ENCODE measurements at regions not wholly inside any gene's neighbourhood (a gene's known extent, or its start where the extent isn't known, plus 50 kb on each side); places are given as distances from the start of the nearest gene placed in this dataset.
"Not testable (repeated sequence)": the region's sequence is repeated elsewhere in the genome, so short reads cannot be mapped to it uniquely, and the experiment has no call there.

DNA sequence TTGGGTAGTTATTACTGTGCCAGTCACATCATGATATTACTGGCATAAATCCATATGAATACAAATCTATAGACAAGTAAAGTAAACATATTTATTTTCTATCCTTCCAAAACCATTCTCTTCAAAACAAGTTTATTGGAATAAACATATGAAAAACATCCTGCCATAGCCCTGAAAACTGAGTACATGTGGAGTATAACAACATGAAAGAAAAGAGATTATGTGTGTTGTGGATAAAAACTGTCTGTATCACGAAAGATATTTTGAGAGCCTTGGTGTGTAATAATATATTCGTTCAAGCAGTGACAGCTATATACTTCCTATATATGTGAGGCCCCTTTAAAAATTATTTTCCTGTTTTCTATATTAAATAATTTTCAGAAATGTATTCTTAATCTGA lies 1742.2 kb downstream of the ARAP2 start:
- DNase-seq (ENCODE audit: low spot score): no peak

DNA sequence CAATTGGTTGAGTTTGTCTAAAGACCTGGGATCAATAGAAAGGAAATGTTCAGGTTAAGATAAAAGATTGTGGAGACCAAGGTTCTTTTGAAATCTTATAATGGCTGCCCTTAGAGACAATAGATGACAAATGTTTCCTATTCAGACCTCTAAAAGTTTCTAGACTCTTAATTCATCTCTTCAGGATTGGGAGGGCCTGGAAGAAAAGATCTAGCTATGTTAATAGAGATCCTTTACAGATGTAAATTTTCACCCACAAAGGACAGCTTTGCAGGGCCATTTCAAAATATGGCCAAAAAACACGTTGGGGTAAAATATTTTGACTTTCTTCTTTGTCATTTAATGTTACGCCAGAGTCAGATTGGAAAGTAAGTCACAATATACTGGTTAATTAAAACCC lies 1739.6 kb downstream of the ARAP2 start:
- DNase-seq (ENCODE audit: low spot score): not testable (repeated sequence)

DNA sequence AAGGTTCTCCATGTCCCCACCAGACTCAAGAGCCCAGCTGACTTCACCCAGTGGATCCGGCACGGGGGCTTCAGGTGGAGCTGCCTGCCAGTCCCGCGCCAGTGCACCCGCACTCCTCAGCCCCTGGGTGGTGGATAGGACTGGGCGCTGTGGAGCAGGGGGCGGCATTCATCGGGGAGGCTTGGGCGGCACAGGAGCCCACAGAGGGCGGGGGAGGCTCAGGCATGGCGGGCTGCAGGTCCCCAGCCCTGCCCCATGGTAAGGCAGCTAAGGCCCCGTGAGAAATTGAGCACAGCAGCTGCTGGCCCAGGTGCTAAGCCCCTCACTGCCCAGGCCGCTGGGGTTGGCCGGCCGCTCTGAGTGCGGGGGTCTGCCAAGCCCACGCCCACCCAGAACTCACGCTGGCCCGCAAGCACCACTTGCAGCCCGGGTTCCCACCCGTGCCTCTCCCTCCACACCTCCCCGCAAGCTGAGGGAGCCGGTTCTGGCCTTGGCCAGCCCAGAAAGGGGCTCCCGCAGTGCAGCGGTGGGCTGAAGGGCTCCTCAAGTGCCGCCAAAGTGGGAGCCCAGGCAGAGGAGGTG lies 1737.7 kb downstream of the ARAP2 start:
- DNase-seq (ENCODE audit: low spot score): not testable (repeated sequence)

DNA sequence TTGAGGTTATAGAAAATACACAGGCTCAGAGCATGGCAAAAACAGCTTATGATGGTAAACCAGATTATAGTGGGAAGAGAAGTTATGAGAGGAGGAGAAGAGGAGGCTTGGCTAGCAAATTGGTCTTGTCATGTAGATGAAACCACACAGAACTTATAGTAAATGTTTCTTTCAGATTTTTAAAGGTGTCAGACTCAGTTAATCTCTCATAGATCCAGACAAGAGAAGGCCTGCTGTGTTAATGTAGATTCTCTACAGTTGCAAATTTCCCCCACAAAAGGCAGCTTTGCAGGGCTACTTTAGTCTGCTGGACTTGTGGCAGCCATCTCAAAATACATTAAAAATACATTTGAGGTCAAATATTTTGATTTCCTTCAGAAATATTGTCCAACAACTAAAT lies 1731.7 kb downstream of the ARAP2 start:
- no peak for DNase-seq (ENCODE audit: low spot score)

DNA sequence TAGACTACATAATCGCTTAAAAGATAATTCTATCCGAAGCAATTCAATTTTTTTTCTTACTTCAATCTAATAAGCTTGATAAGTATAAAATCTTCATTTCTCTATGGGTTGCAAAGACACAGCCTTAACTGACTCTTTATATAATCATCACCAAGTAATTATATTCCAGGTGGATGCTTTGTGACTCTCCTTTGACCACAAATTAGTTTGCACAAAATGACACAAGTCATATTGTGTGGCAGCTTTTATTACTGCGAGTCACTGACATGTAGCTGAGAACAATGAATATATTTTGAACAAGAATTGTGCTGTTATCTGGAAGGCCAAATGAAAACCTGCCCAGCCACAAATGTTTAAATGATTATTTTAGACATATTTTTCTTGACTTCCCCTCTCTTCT lies 1727.8 kb downstream of the ARAP2 start:
- DNase-seq (ENCODE audit: low spot score): no peak

DNA sequence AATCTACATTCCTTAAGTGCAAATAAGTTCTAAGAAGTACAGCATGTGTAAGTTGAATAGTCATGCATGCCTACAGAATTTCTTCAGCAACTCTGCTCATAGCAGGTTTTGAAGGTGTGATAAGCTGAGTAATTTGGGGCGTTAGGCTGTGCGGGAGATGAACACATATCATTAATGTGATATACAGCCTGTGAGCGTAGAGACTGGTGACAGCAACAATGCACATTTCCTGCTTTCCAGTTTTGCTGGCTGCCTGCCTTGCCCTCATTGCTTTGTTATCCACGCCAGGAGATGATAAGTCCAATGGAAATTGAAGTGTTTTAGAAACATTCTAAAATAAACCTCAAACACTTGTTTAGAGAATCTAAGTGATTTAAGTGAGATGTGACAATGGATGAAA lies 1709.4 kb downstream of the ARAP2 start:
- DNase-seq (ENCODE audit: low spot score): no peak

DNA sequence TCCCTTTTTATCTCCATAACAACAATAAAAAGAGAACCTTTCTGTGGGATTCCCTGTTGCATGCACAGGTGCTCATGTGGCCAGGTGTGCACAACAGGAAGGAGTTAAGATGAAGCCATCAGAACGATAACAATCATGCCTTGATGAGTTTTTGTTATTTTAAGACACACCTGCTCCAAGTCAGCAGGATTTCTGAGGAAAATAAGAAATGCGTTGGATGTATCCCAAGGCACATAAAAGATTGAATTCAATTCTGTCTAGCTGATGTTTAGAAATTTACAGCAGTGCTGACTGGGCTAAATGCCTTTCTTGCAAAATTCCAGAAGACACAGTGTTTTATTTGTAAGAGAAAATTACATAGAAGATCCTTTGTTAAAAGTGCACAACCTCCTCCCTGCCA lies 1678.2 kb downstream of the ARAP2 start:
- DNase-seq (ENCODE audit: low spot score): no peak

DNA sequence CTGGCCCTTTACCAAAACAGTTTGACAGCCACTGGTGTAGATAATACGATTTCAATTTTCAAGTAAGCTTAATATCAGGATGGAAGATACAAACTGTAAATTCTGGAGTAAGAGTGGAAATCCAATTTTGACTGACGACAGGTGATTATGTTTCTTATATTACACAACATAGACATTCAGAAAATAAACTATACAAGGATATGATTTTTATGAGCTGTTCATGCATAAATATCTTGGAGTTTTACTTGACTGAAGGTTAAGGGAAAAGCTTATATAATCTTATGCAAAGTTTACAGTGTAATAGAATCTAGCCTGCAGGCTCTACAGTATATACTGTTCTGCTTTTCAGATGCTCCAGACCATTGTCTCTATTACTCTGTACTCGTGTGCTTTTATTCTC lies 1672.3 kb downstream of the ARAP2 start:
- no peak for DNase-seq (ENCODE audit: low spot score)

DNA sequence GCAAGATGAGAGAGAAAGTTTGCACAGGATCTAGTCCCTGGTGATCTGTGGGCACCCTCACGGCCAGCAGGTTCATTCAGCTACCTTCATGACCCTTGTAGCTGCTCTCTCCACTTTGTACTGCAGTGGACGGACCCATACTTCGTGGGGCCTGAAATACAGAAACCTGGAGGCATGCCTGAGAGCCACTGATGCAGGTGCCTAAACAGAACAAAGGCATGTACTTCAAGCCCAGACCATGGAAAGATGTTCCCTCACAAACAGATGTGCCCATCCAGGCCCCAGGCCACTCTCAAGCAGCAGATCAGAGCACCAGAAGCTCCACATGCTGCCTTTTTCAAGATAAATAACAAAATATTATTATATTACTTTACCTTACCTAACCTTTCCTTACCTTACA lies 1629.0 kb downstream of the ARAP2 start:
- no peak for DNase-seq (ENCODE audit: low spot score)

DNA sequence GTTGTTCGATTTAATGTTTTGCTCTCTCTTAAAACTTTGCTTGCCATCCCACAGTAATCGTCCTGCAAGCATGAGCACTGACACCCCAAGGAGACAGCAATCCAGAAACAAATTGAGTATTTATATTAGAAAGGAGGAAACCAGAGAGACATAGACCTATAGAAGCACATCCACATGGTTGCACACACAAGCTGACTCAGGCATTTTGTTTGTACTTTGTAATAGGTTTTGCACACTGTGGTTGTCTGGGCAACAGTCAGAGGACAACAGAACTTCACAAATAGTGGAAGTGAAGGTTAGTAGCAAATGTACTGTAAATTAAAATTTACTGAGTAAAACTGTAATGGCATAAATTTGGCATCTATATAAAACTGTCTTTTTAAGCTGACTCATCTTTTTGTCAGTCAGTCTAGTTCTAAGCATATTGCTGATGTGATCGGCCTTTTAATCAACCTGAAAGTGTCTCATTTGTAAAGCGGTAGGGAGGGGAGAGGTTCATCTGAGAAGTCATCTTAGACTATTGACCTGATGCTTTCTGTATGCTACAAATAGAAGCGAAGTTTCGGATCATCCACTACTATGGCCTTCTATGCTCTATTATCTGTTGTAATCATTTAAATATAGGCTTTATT lies 1624.7 kb downstream of the ARAP2 start:
- DNase-seq (ENCODE audit: low spot score): no peak

DNA sequence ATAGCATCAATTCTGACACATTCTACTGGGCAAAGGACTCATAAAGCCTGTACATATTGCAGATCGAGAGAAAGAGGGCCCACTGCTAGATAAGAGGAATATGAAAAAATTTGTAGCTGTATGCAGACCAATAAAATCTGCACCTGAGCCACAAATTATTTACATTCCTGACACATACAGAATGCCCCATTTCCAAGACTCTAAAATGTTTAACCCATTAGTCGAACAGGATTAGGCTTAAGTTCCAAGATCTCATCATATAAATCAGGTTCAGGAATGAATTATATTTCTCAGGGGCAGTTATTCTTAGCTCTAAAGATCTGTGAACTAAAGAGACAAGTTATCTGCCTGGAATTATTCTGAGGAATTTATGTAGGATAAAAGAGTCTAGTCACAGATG lies 1615.8 kb downstream of the ARAP2 start:
- DNase-seq (ENCODE audit: low spot score): no peak

DNA sequence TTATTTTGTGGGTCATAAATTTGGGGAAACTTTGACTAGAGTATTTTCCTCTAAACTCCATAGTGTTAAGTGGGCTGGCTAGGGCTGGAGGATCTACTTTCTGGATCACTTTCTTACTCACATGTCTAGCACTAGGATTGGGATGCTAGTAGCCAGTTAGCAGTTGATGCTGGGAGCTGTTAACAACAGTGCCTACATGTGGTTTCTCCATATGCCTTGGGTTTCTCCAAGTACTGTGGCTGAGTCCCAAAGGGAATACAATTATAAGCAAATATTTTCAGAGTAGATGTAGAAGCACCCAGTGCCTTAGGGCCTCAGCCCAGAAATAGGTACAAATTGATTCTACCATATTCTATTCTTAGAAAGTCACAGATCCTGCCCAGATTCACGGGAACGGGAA lies 1614.9 kb downstream of the ARAP2 start:
- DNase-seq (ENCODE audit: low spot score): no peak

DNA sequence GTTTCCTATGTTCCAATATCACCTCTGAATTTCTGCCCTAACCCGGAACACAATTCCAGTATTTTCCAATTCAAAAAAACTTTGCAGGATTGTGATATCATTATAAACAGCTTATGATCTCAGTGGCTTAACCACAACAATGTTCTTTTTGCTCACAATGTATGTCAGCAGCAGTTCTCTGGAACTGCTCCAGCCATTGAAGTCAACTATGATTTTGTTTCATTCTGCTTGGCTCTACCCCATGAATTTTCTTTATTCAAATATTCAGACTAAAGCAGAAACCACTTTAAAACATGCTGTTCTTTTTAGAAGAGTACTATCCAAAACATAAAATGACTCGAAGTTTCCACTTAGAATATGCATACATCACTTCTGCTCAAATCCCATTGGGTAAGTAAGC lies 1611.1 kb downstream of the ARAP2 start:
- no peak for DNase-seq (ENCODE audit: low spot score)

DNA sequence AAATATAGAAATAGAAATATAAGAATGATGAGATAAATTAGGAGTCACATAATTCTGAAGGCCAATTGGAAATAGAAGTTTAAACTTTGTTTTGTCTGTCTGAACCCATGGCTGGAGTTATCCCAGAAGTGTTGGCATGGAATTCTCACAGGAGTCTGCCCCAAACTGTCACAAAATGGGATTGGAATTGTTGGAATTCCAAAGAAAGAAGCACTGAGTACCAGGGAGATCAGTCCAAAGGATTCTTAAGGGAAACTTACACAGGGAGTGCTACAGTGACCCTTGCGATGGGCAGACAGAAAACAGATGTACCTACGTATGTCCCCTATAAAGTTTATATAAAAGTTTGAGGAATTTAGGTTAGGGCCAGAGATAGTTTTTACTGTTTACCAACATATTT lies 1607.7 kb downstream of the ARAP2 start:
- DNase-seq (ENCODE audit: low spot score): no peak

DNA sequence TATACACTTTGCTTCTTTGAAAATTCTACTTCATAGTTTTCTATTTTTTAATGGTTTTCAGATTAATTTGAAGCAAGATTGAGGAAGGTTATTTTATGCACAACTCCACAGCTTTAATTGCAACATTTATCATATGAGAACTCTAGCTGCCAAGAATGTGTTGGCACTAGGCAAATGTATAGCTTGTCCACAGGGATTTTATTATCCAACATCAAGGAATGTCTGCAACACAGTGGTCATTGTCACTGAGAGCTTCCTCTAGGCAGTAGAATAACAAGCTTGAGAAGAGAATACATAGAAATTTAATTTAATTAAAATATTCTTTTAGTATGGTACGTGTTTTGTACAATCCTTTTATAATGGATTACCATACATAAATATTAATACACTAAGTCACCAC lies 1600.8 kb downstream of the ARAP2 start:
- no peak for DNase-seq (ENCODE audit: low spot score)

DNA sequence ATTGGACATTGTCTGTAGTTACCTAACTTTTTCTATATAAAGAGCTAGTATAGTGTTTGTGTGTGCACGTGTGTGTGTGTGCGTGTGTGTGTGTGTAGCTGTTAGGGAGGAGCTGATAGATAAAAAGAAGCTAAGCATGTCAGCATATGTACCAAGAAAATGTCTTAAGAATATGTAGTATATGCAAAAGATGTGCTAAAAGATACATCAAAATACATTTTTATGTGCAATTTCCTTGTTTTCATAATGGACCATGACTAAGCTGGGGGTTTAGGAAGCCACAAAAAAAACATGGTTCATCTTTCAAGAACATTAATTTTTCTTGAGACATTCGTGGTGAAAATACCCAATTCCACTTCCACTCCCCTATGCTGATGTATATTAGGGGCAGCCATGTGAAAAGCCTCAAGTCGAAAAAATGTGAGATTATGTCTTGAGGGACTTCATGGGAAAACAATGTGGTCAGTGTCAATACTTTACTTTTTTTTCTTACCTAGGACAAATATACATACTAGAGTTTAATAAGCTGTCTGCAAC lies 1599.7 kb downstream of the ARAP2 start:
- DNase-seq (ENCODE audit: low spot score): no peak

DNA sequence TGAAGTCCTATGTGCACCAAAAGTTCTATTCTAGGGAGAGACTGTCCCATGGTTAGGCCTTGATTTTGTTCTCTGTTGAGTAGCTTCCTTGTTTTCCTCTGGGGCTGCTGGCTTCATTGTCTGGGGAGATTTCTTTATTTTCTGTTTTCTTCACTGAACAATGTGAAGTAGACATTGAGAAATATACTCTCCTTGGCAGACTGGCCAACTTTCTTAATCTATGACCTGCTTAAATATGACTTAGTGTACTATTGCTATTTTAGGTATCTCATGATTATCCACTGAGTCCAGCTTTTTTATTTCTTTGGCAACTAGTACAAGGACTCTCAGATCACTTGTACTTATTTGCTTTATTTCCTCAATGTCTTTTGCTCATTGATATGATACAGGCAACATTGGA lies 1594.6 kb downstream of the ARAP2 start:
- no peak for DNase-seq (ENCODE audit: low spot score)

DNA sequence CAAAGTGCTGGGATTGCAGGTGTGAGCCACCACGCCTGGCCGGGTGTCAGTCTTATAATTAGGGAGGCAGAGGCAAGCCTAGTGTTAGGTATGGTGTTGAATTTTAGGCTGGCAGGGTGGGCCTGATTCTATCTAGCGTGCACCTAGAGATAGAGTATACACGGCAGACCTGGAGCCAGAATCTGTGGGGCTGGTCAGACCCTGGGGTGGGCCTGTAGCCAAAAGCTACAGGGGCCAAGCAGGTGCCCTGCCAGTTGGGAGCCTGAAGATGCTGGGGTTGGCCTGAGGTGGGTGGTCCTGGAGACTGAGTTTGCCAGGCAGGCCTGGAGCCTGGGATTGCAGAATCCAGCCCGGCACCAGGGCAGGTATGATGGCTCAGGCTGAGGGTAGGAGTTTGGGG lies 1580.3 kb downstream of the ARAP2 start:
- DNase-seq (ENCODE audit: low spot score): no peak

DNA sequence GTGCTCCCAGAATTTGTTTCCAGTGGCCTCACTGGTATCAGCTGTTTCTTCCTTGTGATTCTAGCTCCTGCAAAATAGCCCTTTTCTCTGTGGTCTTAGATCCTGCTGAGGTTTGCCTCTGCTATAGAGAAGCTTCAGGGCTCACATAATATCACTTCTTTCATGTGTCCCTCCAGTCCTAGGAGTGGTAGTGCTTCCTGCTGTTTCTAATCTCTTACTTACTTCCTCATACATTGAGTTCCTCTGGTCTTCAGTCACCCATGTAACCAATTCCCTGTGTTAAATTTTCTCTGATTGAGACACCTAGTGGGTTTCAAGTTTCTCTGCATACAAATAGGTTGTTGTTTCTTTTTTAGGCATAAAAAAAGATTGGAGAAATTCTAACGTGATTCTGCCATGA lies 1567.9 kb downstream of the ARAP2 start:
- no peak for DNase-seq (ENCODE audit: low spot score)

DNA sequence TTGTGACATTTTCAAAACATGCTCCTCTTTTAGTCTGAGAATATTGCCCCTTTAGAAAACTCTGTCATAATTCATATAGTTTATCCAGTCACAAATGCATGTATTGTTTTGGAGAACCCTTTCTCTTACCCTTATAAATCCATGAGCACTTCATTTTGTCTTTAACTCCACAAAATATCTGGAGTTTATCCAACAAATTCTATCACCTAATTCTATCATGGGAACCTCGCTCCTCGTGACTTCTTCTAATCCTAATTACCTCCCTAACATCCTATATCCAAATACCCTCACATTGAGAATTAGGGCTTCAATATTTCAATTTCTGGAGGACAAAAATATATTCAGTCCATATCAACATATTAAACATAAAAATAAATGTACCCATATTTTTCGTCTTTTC lies 1565.9 kb downstream of the ARAP2 start:
- DNase-seq (ENCODE audit: low spot score): no peak

DNA sequence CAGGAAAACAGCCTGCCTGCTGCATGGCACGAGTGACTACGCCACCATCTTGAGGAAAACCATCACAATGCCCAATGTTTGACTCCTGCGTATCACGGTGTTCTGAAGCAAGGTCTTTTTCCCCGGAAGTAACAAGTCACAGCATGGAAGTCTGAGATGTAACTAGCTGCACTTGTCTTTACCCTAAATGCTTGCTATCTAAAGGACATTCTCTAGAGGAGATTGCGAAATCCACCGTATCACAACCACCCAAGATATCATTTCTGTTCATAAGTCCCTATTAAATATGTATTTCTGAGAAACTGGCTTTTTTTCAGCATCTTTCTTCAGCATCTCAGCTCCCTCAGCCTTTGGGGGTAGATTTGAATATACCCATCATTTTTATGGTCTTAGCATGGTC lies 1565.1 kb downstream of the ARAP2 start:
- DNase-seq (ENCODE audit: low spot score): no peak

DNA sequence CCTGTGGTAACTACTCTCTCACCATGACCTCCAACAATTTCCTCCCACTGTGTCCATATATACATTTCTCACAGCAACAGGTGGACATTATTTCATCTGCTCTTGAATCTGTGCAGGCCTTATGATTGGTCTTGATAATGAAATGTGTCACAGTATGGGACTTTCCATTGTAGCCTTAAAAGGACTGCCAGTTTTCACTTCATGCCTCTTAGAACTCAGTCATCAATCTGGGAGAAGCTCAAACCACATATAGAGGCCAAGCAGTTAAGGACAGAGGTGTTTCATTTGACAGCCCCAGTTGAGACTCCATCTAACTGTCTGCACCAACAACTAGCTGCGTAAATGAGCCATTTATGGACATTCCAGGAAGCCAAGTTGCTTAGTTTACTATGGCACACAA lies 1534.8 kb downstream of the ARAP2 start:
- DNase-seq (ENCODE audit: low spot score): no peak

DNA sequence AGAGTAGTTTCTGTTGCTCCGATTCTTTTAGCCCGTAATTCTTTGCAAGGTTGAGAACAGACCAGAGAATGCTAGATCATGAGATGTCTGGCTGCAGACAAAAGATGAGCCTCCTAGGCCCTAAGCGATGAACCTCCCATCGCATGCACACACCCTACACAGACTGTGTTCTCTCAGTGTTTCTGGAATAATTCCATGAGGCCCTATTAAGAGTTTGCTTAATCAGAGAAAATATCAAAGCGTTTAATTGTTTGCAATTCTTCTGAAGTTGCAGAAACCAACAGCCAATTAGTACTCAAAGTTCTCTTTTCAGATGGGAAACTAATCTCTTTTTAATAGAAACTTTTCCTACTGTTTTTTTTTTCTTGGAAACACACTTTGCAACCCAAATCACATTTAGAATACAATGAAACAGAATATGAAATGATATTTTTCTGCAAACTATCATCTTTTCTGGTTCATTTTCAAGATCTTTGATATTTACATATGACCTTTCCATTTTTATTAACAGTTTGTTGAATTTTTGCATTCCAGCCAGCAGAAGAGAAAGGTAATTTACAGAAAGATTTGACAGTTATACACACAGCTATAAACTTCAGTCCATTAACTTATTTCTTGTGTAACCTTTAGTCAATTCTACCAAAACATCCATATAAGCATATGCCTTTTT lies 1525.6 kb downstream of the ARAP2 start:
- DNase-seq (ENCODE audit: low spot score): no peak

DNA sequence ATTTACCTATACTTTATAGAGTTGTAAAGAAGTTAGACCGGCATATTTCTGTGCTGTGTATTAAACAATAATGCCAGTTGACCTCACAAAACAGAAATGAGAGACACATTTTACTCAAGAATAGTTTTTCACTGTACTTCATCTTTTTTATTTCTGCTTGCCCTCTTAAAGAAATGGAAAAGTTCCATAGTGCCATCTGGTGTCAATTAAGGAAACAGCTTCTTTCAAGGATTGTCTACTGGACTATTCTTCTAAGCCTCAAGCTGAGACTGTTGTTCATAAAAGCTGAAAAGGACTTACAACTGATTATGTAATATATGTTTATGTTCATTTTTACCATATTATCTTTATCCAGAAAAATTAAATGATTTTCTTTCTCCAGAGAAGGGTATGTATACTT lies 1523.7 kb downstream of the ARAP2 start:
- DNase-seq (ENCODE audit: low spot score): no peak
